BLaER1 treated with 17β-estradiol and CSF1 and Interleukin-3, amounts not matched to agents 10 nM and 100 nM (cell line): ENCODE measurements at regions not wholly inside any gene's neighbourhood (a gene's known extent, or its start where the extent isn't known, plus 50 kb on each side); places are given as distances from the start of the nearest gene placed in this dataset.

Experiments
- H3K27ac ChIP-seq, 11 experiments: shearing (Covaris generic); formaldehyde crosslinking; 2 replicates each; pipeline ENCODE4 v1.8.1; 2022
- H3K27me3 ChIP-seq, 11 experiments: shearing (Covaris generic); formaldehyde crosslinking; 2 replicates each; pipeline ENCODE4 v1.8.1; 2022
- H3K36me3 ChIP-seq, 11 experiments: shearing (Covaris generic); formaldehyde crosslinking; 2 replicates each; pipeline ENCODE4 v1.8.1; 2022
- H3K4me1 ChIP-seq, 10 experiments: shearing (Covaris generic); formaldehyde crosslinking; 2 replicates each; pipeline ENCODE4 v1.8.1; 2022
- H3K4me2 ChIP-seq, 11 experiments: shearing (Covaris generic); formaldehyde crosslinking; 2 replicates each; pipeline ENCODE4 v1.8.1; 2022
- H3K4me3 ChIP-seq, 10 experiments: shearing (Covaris generic); formaldehyde crosslinking; 2 replicates each; pipeline ENCODE4 v1.8.1; 2022
- H3K9ac ChIP-seq, 11 experiments: shearing (Covaris generic); formaldehyde crosslinking; 2 replicates each; pipeline ENCODE4 v1.8.1; 2022
- H3K9me3 ChIP-seq, 11 experiments: shearing (Covaris generic); formaldehyde crosslinking; replicated peaks in 1 of 11; 2 replicates each; pipeline ENCODE4 v1.8.1; 2022
- H4K20me1 ChIP-seq, 11 experiments: shearing (Covaris generic); formaldehyde crosslinking; 2 replicates each; pipeline ENCODE4 v1.8.1; 2022
- Cebpa-rat ChIP-seq, 11 experiments: shearing (Covaris generic); IDR thresholded peaks; 2 replicates each; pipeline ENCODE4 v1.8.1; 2022

DNA sequence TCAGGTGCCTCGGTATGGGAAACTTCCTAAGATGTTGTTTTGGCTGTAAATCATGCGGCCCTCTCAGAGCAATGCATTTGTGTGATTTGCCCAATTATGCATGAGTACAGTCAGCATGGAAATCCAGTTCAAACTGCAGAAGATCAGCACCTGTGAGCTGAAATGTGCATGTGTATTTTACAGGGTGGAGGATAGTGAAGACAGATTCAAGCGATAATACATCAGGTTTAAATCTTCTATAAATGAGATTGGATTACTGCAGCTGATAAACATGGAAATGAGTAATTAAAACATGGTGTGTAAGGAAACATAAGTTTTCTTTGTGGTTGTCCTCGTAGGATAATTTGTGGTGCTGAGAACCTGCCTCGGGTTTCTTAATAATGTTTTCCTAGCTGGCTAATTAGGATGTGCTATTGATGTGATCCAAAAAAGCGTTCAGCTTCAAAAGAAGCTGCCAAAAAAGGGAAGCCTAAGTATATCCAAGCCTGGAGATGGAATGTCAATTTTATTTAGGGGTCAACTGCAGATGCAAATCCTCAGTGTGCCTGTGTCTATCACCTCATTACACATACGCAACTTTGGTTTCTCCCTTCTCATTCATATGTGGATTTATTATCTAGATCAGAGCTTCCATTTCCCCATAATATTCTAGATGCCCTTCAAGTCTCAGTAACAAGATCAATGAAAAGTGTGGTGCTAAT, 117.1 kb upstream of the CCDC28A start:
- Histone ChIP-seq H3K27me3 (no peaks in the 10 kb centered on the region), H3K9ac (no peak overlapping the region), H3K4me1 (peaks cover 0 to 20% (median 4%) of the 10 kb centered on the region in 10 experiments; a peak in 7 of 20 replicates), H3K4me3 (no peak overlapping the region), H3K9me3 (no peaks in the 10 kb centered on the region), H3K27ac (no peak overlapping the region), H4K20me1 (no peaks in the 10 kb centered on the region; a peak in 1 of 22 replicates), H3K36me3 (no peaks in the 10 kb centered on the region), H3K4me2 (0 out of 22 replicates have a peak overlapping the region, but pooled peaks of 1 of the 11 experiments have one; percentile 69)
- TF ChIP-seq Cebpa-rat (IDR thresholded peaks at IDR 0.05) = no peak

DNA sequence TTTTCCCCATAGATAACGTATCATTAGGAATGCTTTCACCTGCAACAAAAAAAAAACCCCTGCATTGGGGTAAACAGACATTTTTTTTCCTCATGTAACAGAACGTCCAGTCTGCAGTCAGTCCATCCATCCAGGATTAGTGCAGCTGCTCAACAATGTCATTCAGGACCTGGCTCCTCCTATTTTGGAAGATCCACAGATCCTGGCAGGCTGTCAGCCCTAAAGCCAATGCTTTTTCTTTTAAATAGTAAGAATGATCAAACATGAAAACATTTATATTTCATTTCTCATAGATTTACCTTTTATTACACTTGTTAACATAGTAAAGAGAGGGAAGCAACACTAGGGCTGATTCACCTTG, 116.5 kb upstream of the CCDC28A start:
- no peaks in the 10 kb centered on the region for H3K9me3 ChIP-seq
- H3K4me1 ChIP-seq = peaks cover 0 to 20% (median 4%) of the 10 kb centered on the region in 10 experiments; a peak in 7 of 20 replicates
- H3K27ac ChIP-seq = no peak overlapping the region
- no peak overlapping the region for H3K4me2 ChIP-seq
- TF ChIP-seq Cebpa-rat (IDR thresholded peaks at IDR 0.05) = no peak
- no peak overlapping the region for H3K9ac ChIP-seq
- no peaks in the 10 kb centered on the region for H3K36me3 ChIP-seq
- no peaks in the 10 kb centered on the region for H3K27me3 ChIP-seq
- H3K4me3 ChIP-seq = no peak overlapping the region
- H4K20me1 ChIP-seq = no peaks in the 10 kb centered on the region; a peak in 1 of 22 replicates

DNA sequence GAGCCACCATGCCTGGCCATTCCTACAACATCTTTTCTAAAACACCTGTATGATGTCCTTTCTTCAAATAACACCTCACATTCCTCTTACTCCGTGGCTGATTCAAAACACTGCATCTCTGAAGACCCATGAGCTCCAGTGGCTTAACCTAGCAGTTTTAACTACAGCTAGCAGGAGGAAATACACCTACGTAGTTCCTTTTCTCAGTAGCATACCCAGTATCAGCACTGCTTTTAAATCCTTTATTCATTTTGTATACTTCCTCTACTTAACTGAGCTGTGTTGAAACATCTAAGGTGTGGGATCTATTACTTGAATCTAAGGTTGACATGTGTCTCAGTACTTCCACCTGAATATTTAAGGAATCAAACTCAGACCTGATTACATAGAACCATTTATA, 113.6 kb upstream of the CCDC28A start:
- Histone ChIP-seq H3K4me1 (peaks cover 0 to 11% (median under 1%) of the 10 kb centered on the region in 10 experiments; a peak in 7 of 20 replicates), H3K27me3 (no peaks in the 10 kb centered on the region), H3K4me3 (no peak overlapping the region), H3K9me3 (no peaks in the 10 kb centered on the region), H3K9ac (no peak overlapping the region), H4K20me1 (no peaks in the 10 kb centered on the region), H3K4me2 (no peak overlapping the region), H3K36me3 (no peaks in the 10 kb centered on the region), H3K27ac (no peak overlapping the region)
- no peak for TF ChIP-seq Cebpa-rat (IDR thresholded peaks at IDR 0.05)

DNA sequence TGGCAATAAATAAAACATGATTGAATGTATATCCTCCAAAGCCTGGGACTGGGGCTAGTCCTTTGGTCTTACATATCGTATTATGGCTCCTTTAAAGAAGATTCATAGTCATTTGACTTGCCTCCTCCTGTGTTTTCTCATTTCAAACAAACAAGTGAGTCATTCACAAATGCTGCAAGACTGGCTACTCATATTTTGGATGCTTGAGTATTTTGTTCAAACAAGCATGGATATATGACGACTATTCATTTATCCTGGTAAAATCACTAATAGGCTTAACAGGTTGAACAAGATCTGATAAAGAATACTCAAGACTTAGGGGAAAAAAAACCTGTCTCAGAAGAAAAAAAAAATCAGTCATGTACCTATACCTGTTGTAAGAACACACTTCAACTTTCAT, 111.1 kb upstream of the CCDC28A start:
- no peak overlapping the region for H3K27ac ChIP-seq
- no peak for TF ChIP-seq Cebpa-rat (IDR thresholded peaks at IDR 0.05)
- H3K36me3 ChIP-seq = no peaks in the 10 kb centered on the region
- H3K4me1 ChIP-seq = no peaks in the 10 kb centered on the region
- H3K4me3 ChIP-seq = no peak overlapping the region
- no peak overlapping the region for H3K9ac ChIP-seq
- H3K27me3 ChIP-seq = no peaks in the 10 kb centered on the region
- no peaks in the 10 kb centered on the region for H4K20me1 ChIP-seq
- H3K9me3 ChIP-seq = no peaks in the 10 kb centered on the region
- H3K4me2 ChIP-seq = no peak overlapping the region

DNA sequence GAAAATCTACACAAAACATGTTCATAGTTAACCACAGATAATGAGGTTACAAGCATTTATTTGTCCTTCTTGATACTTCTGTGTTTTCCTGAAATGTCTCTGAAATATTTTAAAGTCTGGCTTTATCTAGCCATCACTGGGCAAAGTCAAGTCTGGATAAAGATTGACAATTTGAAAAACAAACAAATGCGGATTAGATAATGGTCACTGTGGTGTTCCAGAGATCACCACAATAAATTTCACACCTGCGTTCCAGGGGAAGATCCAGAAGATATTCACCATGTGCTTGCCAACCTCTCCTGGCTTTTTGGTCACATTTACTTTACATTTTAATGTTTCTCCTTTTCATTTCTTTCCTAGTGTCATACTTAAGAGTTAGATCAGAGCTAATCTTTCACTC, 109.7 kb upstream of the CCDC28A start:
- TF ChIP-seq Cebpa-rat (IDR thresholded peaks at IDR 0.05) = no peak
- no peaks in the 10 kb centered on the region for H4K20me1 ChIP-seq
- H3K4me1 ChIP-seq = no peaks in the 10 kb centered on the region
- H3K36me3 ChIP-seq = no peaks in the 10 kb centered on the region
- no peak overlapping the region for H3K4me3 ChIP-seq
- no peak overlapping the region for H3K27ac ChIP-seq
- H3K9me3 ChIP-seq = no peaks in the 10 kb centered on the region
- H3K4me2 ChIP-seq = no peak overlapping the region
- no peak overlapping the region for H3K9ac ChIP-seq
- no peaks in the 10 kb centered on the region for H3K27me3 ChIP-seq

DNA sequence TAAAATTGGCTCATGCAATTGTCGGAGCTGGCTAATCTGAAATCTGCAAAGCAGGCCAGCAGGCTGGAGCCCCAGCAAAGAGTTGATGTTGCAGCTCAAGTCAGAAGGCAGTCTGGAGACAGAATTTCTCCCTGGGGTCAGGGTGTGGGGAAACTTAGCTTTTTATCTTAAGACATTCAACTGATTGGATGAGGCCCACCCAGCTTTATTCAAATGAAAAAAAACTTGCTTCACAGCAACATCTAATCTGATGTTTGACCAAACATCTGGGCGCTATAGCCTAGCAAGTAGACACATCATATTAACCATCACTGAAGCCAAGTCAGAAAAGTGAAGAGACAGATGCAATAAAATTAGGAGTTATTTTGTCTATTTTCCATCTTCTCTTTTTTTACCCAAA, 108.8 kb upstream of the CCDC28A start:
- H3K4me1 ChIP-seq = peaks cover 0 to 6% (median 0%) of the 10 kb centered on the region in 10 experiments; a peak in 5 of 20 replicates
- no peak overlapping the region for H3K4me2 ChIP-seq
- H3K9ac ChIP-seq = no peak overlapping the region
- H4K20me1 ChIP-seq = no peaks in the 10 kb centered on the region
- H3K9me3 ChIP-seq = no peaks in the 10 kb centered on the region
- H3K4me3 ChIP-seq = no peak overlapping the region
- no peaks in the 10 kb centered on the region for H3K36me3 ChIP-seq
- no peak overlapping the region for H3K27ac ChIP-seq
- H3K27me3 ChIP-seq = no peaks in the 10 kb centered on the region
- no peak for TF ChIP-seq Cebpa-rat (IDR thresholded peaks at IDR 0.05)

DNA sequence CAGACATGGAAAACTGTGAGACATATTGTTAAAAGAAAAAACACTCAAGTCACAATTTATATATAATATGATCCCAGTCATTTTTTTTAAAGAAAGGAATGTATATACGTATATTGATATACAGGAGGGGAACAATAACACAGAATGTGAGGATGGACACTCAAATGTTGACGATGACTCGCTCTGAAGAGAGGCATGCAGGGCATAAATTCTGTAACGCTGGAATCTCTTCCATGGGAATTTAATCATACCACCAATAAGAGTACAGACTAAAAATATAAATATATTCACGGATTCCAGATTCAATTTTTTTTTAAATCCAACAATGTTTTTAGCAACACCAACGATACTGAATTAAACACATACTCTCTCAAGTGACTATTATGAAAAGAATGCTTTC, 106.9 kb upstream of the CCDC28A start:
- Histone ChIP-seq H3K4me1 (peaks cover 0 to 18% (median 0%) of the 10 kb centered on the region in 10 experiments; a peak in 7 of 20 replicates), H3K36me3 (no peaks in the 10 kb centered on the region), H3K9ac (no peak overlapping the region), H4K20me1 (no peaks in the 10 kb centered on the region), H3K27ac (no peak overlapping the region), H3K4me3 (no peak overlapping the region), H3K27me3 (no peaks in the 10 kb centered on the region), H3K4me2 (no peak overlapping the region), H3K9me3 (no peaks in the 10 kb centered on the region)
- TF ChIP-seq Cebpa-rat (IDR thresholded peaks at IDR 0.05) = no peak

DNA sequence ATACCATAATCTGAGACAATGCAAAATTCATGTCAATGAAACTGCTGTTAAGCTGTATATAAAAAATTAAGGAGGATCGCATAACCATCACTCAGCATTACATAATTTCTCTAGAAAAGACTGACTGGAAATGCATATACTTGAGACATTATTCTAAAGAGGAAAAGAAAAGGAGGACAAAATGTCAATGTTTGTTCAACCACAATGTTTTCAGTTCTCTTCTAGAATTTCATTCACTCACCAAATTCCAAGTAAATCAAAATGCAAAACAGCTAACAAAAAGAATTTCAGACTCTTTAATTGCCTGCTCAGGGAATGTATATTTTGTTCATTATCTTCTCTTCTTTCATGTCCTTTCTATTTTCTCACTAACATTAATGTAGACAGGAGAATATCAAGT, 106.2 kb upstream of the CCDC28A start:
- Histone ChIP-seq H3K9me3 (no peaks in the 10 kb centered on the region), H3K9ac (no peak overlapping the region), H3K4me2 (no peak overlapping the region), H3K27me3 (no peaks in the 10 kb centered on the region), H4K20me1 (no peaks in the 10 kb centered on the region), H3K36me3 (no peaks in the 10 kb centered on the region), H3K27ac (no peak overlapping the region), H3K4me3 (no peak overlapping the region), H3K4me1 (peaks cover 0 to 26% (median 0%) of the 10 kb centered on the region in 10 experiments; a peak in 7 of 20 replicates)
- TF ChIP-seq Cebpa-rat (IDR thresholded peaks at IDR 0.05) = no peak

DNA sequence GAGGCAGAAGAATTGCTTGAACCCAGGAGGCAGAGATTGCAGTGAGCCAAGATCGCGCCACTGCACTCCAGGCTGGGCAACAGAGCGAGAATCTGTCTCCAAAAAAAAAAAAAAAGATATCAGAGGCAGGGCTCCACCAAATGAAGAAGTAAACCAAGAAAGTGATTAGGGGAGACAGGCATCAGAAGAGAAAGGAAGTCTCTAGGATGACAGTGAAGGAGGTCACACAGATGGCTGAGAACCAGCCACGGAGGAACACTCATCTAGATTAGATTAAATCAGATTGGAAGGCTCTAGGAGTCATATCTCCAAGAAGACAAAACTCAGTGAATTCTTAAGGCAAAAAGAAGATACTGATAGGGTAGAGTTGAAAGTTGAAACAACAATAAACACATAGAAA, 102.2 kb upstream of the CCDC28A start:
- H3K4me2 ChIP-seq = peak overlapping the region in 3 of 11 experiments; percentile 70 to 83 (median 79); a peak in 5 of 22 replicates
- no peak overlapping the region for H3K9ac ChIP-seq
- H3K27ac ChIP-seq = no peak overlapping the region
- no peaks in the 10 kb centered on the region for H4K20me1 ChIP-seq
- no peak for TF ChIP-seq Cebpa-rat (IDR thresholded peaks at IDR 0.05)
- no peak overlapping the region for H3K4me3 ChIP-seq
- H3K4me1 ChIP-seq = peaks cover 0 to 46% (median 0%) of the 10 kb centered on the region in 10 experiments; a peak in 8 of 20 replicates
- H3K36me3 ChIP-seq = no peaks in the 10 kb centered on the region
- H3K27me3 ChIP-seq = no peaks in the 10 kb centered on the region
- H3K9me3 ChIP-seq = no peaks in the 10 kb centered on the region
